ENCODE measurements at regions not wholly inside any gene's neighbourhood (a gene's known extent, or its start where the extent isn't known, plus 50 kb on each side); places are given as distances from the start of the nearest gene placed in this dataset.

DNA sequence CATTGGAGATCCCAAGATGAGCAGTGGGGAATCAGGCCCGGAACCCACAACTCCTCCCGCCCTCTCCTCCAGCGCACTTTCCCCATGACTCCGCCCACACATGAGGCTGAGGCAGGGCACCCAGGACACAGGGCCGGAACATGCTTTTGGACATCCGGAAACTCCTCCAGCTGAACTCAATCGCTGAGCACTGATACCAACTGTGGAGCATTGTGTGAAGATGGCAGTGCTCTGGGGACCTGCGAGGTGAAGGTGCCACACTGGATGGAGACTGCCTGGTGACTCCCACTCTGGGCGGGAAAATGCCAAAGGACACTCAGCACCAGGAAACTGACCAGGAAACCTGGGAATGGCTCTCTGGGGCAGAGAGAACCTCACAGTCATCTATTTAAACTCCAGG, 189.1 kb downstream of the FAM43A start:
- TF ChIP-seq, protein P1, sequence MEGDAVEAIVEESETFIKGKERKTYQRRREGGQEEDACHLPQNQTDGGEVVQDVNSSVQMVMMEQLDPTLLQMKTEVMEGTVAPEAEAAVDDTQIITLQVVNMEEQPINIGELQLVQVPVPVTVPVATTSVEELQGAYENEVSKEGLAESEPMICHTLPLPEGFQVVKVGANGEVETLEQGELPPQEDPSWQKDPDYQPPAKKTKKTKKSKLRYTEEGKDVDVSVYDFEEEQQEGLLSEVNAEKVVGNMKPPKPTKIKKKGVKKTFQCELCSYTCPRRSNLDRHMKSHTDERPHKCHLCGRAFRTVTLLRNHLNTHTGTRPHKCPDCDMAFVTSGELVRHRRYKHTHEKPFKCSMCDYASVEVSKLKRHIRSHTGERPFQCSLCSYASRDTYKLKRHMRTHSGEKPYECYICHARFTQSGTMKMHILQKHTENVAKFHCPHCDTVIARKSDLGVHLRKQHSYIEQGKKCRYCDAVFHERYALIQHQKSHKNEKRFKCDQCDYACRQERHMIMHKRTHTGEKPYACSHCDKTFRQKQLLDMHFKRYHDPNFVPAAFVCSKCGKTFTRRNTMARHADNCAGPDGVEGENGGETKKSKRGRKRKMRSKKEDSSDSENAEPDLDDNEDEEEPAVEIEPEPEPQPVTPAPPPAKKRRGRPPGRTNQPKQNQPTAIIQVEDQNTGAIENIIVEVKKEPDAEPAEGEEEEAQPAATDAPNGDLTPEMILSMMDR (conservative IDR thresholded peaks at IDR 0.05; ENCODE audit: low read depth, low read length), result no peak
- TF ChIP-seq NFE2L2 (IDR thresholded peaks at IDR 0.05; ENCODE audit: low read depth, low read length) (no peak), RFX5 (IDR thresholded peaks at IDR 0.05; ENCODE audit: low read depth, low read length) (no peak), POLR2A (IDR thresholded peaks at IDR 0.05; ENCODE audit: low read depth, low read length) (no peak), FOS (IDR thresholded peaks at IDR 0.05; ENCODE audit: low read depth, low read length) (no peak), MXI1 (IDR thresholded peaks at IDR 0.05; ENCODE audit: borderline replicate concordance, low read depth, low read length) (no peak), ELK1 (IDR thresholded peaks at IDR 0.05; ENCODE audit: borderline replicate concordance, low read depth, low read length) (no peak), CHD1 (IDR thresholded peaks at IDR 0.05; ENCODE audit: low read depth, low read length) (no peak), CEBPB (IDR thresholded peaks at IDR 0.05; ENCODE audit: low read depth, low read length) (no peak)

Measured in IMR-90 (cell line).